Left ventricle myocardium inferior (tissue), 1 donor: ENCODE measurements at regions not wholly inside any gene's neighbourhood (a gene's known extent, or its start where the extent isn't known, plus 50 kb on each side); places are given as distances from the start of the nearest gene placed in this dataset.

Experiments used
- DNase-seq: peaks from one replicate; pipeline ENCODE4 v3.0.0-alpha.2; 2020
- H3K27ac ChIP-seq: fragments of 200-600 bp; replicated peaks from 2 replicates; pipeline ENCODE4 v1.8.0; 2021
- H3K27me3 ChIP-seq: fragments of 200-600 bp; 2 replicates; pipeline ENCODE4 v1.8.0; 2021; ENCODE audit warnings: low read depth
- H3K36me3 ChIP-seq: fragments of 200-600 bp; 2 replicates; pipeline ENCODE4 v1.8.0; 2021
- H3K4me1 ChIP-seq: fragments of 200-600 bp; 2 replicates; pipeline ENCODE4 v1.8.0; 2021
- H3K4me3 ChIP-seq: fragments of 200-600 bp; 2 replicates; pipeline ENCODE4 v1.8.0; 2021; ENCODE audit warnings: mild to moderate bottlenecking, moderate library complexity
- H3K9me3 ChIP-seq: fragments of 200-600 bp; replicated peaks from 2 replicates; pipeline ENCODE4 v1.8.0; 2021
- intact Hi-C: fragments of 100-400 bp; cut with micrococcal nuclease; formaldehyde crosslinking; loops from one replicate; pipeline ENCODE4 v1.11.0; 2022
- TF ChIP-seq, protein P1 (sequence below): fragments of 200-600 bp; IDR thresholded peaks from 2 replicates; pipeline ENCODE4 v1.8.0; 2021; ENCODE audit warnings: antibody characterized with exemption, mild to moderate bottlenecking, borderline replicate concordance
- donor health status: DM: no; HTN: yes; CAD: no; lungs with severe emphysema.

DNA sequence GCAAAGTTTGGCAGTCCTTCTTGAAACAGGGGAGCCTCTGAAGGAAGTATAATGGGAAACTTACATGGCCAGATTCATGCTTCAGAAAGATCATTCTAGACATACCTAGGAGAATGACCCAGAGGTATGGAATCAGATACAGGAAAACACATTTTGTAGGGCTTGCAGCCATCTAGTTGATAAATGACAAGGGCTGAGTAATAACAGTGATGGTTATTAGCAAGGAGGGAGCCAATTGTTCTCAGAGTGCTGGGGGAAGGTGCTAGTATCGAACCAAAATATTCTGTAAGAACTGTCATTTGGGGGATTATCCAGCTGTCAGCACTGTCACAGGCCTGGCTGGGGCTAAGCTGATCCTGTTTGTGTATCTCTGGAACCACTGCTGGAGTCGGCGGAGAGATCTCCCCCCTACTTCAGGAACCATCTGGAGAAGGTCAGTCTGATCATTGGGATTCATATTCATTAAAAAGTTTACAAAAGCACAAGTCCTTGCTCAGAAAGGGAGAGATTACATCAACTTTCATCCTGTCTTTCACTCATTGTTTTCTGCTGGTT is 113.8 kb upstream of the THSD7B start:
- TF ChIP-seq, protein P1, sequence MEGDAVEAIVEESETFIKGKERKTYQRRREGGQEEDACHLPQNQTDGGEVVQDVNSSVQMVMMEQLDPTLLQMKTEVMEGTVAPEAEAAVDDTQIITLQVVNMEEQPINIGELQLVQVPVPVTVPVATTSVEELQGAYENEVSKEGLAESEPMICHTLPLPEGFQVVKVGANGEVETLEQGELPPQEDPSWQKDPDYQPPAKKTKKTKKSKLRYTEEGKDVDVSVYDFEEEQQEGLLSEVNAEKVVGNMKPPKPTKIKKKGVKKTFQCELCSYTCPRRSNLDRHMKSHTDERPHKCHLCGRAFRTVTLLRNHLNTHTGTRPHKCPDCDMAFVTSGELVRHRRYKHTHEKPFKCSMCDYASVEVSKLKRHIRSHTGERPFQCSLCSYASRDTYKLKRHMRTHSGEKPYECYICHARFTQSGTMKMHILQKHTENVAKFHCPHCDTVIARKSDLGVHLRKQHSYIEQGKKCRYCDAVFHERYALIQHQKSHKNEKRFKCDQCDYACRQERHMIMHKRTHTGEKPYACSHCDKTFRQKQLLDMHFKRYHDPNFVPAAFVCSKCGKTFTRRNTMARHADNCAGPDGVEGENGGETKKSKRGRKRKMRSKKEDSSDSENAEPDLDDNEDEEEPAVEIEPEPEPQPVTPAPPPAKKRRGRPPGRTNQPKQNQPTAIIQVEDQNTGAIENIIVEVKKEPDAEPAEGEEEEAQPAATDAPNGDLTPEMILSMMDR, result no peak
- no peak for DNase-seq
- intact Hi-C loops, result no loop called here

DNA sequence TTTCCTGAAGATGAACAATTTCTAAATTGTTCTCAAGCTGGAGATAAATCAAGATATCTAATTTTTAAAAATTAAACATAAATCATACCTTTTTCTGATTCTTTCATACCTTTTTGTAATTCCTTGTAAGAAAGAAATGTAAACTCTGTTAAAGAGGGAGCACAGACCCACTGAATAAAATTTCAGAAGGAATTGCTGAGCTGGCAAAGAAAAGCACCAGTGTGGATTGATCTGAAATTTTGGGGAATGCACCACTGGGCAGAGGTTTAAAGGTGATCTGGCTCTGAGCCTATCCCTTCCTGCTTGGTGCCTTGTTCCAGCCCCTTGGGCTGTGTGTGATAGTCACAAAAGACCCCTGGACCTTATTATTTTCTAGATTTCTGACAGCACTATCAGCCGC is 118.3 kb upstream of the THSD7B start:
- DNase-seq, result no peak
- TF ChIP-seq, protein P1, result no peak
- Histone ChIP-seq H3K9me3 (no peaks in the 10 kb centered on the region), H3K4me3 (no peak overlapping the region), H3K27me3 (no peaks in the 10 kb centered on the region), H3K27ac (no peak overlapping the region), H3K4me1 (peaks cover 10% of the 10 kb centered on the region), H3K36me3 (no peaks in the 10 kb centered on the region)
- intact Hi-C loops, result no loop called here

More for the DNA sequence above, 113.8 kb upstream of the THSD7B start:
- H3K27me3 ChIP-seq, result no peaks in the 10 kb centered on the region
- H3K27ac ChIP-seq, result no peak overlapping the region
- H3K36me3 ChIP-seq, result no peaks in the 10 kb centered on the region
- H3K4me3 ChIP-seq, result no peak overlapping the region
- H3K4me1 ChIP-seq, result peaks cover 11% of the 10 kb centered on the region
- no peaks in the 10 kb centered on the region for H3K9me3 ChIP-seq

DNA sequence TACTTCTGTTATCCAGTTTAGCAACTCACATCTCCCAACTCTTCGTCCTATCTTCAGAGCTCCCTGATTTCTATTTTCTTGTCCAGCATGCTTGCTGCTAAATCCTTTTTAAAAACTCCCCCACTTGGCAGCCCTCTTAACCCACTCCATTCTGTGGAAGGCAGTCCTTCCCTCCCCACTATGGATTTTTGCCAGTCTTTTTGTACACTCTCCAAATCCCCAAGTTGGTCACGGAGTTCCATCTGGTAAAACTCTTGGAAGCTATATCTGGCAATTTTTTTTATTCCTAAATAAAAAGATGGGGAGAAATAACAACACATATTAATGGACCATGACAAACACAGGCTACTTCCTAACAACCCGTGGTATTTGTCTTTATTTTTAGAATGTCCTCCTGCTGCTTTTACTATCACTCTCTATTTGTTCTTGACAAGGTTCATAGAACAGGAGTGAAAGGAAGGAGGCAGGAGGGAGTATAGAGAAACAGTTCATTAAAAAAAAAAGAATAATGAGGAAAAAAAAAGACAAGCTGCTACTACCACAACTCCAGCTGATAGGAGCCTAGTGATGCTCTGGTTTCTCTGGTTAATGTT is 120.0 kb upstream of the THSD7B start:
- Histone ChIP-seq H3K9me3 (no peaks in the 10 kb centered on the region), H3K36me3 (no peaks in the 10 kb centered on the region), H3K27ac (no peak overlapping the region), H3K27me3 (no peaks in the 10 kb centered on the region), H3K4me3 (no peak overlapping the region), H3K4me1 (peaks cover 10% of the 10 kb centered on the region)
- intact Hi-C loops, result no loop called here
- TF ChIP-seq, protein P1, result no peak
- no peak for DNase-seq

DNA sequence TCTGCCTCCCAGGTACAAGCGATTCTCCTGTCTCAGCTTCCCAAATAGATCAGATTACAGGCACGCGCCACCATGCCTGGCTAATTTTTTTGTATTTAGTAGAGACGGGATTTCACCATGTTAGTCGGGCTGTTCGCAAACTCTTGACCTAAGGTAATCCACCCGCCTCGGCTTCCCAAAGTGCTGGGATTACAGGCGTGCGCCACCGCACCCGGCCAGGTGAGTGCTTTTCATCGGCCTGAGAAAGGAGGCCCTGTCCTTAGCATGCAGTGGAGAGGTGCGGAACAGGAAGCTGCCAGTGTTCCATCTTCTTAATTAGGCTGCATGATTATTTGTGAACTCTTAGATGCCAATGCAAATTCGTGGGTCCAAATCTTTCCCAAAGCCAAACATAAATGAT is 125.7 kb upstream of the THSD7B start:
- H3K27me3 ChIP-seq, result no peaks in the 10 kb centered on the region
- no peaks in the 10 kb centered on the region for H3K4me1 ChIP-seq
- no peaks in the 10 kb centered on the region for H3K36me3 ChIP-seq
- TF ChIP-seq, protein P1, result no peak
- intact Hi-C loops, result no loop called here
- H3K9me3 ChIP-seq, result peaks cover 11% of the 10 kb centered on the region
- H3K4me3 ChIP-seq, result no peak overlapping the region
- no peak for DNase-seq
- H3K27ac ChIP-seq, result no peak overlapping the region

DNA sequence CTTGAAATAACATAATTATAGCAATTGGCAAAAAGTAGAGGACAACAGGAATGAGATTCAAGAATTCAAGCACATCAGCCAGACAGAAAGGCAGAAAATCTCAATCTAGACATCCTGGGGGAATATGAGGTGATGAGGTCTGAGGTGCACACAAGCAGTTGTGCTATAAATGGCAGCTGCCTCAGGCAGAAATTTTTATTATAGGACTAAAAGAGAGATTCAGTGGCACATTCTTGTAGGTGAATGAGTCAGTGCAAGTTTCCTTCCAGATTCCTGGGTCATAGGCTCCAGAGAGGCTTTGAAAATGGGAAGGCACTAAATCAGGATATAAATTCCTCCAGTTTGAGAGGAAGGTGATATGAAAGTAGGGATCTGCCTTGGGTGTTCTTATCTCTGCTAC is 127.2 kb upstream of the THSD7B start:
- Histone ChIP-seq H3K27me3 (no peaks in the 10 kb centered on the region), H3K4me3 (no peak overlapping the region), H3K27ac (no peak overlapping the region), H3K4me1 (no peaks in the 10 kb centered on the region), H3K36me3 (no peaks in the 10 kb centered on the region), H3K9me3 (peaks cover 11% of the 10 kb centered on the region)
- intact Hi-C loops, result no loop called here
- DNase-seq, result no peak
- TF ChIP-seq, protein P1, result no peak
